Upper lobe of left lung (tissue), 4 donors: ENCODE measurements at regions not wholly inside any gene's neighbourhood (a gene's known extent, or its start where the extent isn't known, plus 50 kb on each side); places are given as distances from the start of the nearest gene placed in this dataset.
"Not testable (repeated sequence)": the region's sequence is repeated elsewhere in the genome, so short reads cannot be mapped to it uniquely, and the experiment has no call there.

Source experiments
- POLR2A ChIP-seq, 4 donors: fragments of 450-650 bp; IDR thresholded peaks; one replicate each; pipeline ENCODE4 v1.5.1; 2016 to 2017; ENCODE audit warnings: antibody characterized with exemption in 4 of 4, mild to moderate bottlenecking in 2 of 4
- TF ChIP-seq, protein P1 (sequence below), 6 experiments: fragments of 450-650 bp in 4 of 6; fragments of 200-600 bp in 2 of 6; sonication (generic) in 2 of 6; IDR thresholded peaks; one replicate each; pipeline ENCODE4 v1.5.1; 2016 to 2019; ENCODE audit warnings: antibody characterized with exemption in 6 of 6

DNA sequence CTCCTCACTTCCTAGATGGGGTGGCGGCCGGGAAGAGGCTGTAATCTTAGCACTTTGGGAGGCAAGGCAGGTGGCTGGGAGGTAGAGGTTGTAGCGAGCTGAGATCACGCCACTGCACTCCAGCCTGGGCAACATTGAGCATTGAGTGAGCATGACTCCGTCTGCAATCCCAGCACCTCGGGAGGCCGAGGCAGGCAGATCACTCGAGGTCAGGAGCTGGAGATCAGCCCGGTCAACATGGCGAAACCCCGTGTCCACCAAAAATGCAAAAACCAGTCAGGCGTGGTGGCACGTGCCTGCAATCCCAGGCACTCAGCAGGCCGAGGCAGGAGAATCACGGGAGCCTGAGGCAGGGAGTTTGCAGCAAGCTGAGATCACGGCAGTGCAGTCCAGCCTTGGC is 91.9 kb upstream of the CTSV start:
- TF ChIP-seq POLR2A (IDR thresholded peaks at IDR 0.05), result not testable (repeated sequence)
- TF ChIP-seq, protein P1, sequence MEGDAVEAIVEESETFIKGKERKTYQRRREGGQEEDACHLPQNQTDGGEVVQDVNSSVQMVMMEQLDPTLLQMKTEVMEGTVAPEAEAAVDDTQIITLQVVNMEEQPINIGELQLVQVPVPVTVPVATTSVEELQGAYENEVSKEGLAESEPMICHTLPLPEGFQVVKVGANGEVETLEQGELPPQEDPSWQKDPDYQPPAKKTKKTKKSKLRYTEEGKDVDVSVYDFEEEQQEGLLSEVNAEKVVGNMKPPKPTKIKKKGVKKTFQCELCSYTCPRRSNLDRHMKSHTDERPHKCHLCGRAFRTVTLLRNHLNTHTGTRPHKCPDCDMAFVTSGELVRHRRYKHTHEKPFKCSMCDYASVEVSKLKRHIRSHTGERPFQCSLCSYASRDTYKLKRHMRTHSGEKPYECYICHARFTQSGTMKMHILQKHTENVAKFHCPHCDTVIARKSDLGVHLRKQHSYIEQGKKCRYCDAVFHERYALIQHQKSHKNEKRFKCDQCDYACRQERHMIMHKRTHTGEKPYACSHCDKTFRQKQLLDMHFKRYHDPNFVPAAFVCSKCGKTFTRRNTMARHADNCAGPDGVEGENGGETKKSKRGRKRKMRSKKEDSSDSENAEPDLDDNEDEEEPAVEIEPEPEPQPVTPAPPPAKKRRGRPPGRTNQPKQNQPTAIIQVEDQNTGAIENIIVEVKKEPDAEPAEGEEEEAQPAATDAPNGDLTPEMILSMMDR (IDR thresholded peaks at IDR 0.05), result not testable (repeated sequence)
